ENCODE measurements at regions not wholly inside any gene's neighbourhood (a gene's known extent, or its start where the extent isn't known, plus 50 kb on each side); places are given as distances from the start of the nearest gene placed in this dataset.

DNA sequence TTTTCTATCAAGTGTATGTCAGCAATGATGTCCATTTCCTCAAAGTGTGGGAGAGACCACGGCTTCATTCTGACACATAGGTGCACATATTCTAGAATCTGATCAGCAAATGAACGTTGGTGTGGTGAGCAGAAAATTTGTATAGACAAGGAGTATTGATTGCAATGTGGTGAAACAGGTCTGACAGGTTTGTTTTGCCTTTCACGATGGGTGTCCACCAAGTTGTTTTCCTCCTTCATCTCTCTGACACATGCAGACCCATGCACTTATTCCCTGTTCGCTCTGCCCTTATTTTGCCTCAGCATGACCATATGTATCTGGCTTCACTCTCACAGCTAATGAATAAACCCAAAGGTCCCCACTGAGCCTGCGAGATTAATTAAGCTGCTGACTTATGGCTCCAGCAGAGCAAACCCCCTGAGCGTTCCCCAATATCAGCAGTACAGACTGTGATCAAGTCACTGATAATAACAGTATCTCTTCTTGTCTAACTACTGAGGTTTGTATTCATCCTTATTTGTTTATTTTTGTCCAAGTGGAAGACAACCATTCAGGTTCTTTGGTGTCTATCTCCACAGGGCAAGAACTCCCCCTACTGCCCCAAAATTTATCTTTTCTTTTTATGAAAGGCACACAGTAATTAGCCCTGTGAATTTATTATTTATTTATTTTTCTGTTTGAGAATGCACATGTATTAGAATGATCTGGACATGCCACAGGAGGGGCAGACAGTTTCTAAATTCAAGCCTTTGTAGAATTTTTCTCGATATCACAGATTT lies 178.3 kb upstream of the HSFY2 start:
- TF ChIP-seq EP300 (IDR thresholded peaks at IDR 0.05) = no peak
- TF ChIP-seq, protein P1, sequence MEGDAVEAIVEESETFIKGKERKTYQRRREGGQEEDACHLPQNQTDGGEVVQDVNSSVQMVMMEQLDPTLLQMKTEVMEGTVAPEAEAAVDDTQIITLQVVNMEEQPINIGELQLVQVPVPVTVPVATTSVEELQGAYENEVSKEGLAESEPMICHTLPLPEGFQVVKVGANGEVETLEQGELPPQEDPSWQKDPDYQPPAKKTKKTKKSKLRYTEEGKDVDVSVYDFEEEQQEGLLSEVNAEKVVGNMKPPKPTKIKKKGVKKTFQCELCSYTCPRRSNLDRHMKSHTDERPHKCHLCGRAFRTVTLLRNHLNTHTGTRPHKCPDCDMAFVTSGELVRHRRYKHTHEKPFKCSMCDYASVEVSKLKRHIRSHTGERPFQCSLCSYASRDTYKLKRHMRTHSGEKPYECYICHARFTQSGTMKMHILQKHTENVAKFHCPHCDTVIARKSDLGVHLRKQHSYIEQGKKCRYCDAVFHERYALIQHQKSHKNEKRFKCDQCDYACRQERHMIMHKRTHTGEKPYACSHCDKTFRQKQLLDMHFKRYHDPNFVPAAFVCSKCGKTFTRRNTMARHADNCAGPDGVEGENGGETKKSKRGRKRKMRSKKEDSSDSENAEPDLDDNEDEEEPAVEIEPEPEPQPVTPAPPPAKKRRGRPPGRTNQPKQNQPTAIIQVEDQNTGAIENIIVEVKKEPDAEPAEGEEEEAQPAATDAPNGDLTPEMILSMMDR (IDR thresholded peaks at IDR 0.05) = no peak
